Tibial artery (tissue), 4 donors: ENCODE measurements at regions not wholly inside any gene's neighbourhood (a gene's known extent, or its start where the extent isn't known, plus 50 kb on each side); places are given as distances from the start of the nearest gene placed in this dataset.

Experiments
- DNase-seq, 2 donors: peaks; one replicate each; pipeline ENCODE4 v3.0.0-alpha.2; 2019
- H3K27ac ChIP-seq, 2 donors: fragments of 200-600 bp; sonication (generic) in 1 of 2; 1 replicate in 1 of 2; 2 replicates in 1 of 2; pipeline ENCODE4 v1.5.1; 2018 to 2019; ENCODE audit warnings: mild to moderate bottlenecking in 1 of 2
- H3K27me3 ChIP-seq, 2 donors: fragments of 200-600 bp; sonication (generic) in 1 of 2; one replicate each; pipeline versions ENCODE4 v1.5.1 to v1.6.0; 2016 to 2019
- H3K36me3 ChIP-seq, 3 donors: fragments of 200-600 bp; sonication (generic) in 2 of 3; one replicate each; pipeline ENCODE4 v1.5.1; 2016 to 2019; ENCODE audit warnings: mild to moderate bottlenecking in 2 of 3
- H3K4me1 ChIP-seq, 4 donors: fragments of 200-600 bp; sonication (generic) in 2 of 4; 1 replicate in 3 of 4; 2 replicates in 1 of 4; pipeline ENCODE4 v1.5.1; 2016 to 2019
- H3K4me3 ChIP-seq, 2 donors: fragments of 200-600 bp; sonication (generic) in 1 of 2; 1 replicate in 1 of 2; 2 replicates in 1 of 2; pipeline ENCODE4 v1.5.1; 2018 to 2019; ENCODE audit warnings: mild to moderate bottlenecking in 2 of 2
- H3K9me3 ChIP-seq, 3 donors: fragments of 200-600 bp; sonication (generic) in 1 of 3; one replicate each; pipeline ENCODE4 v1.5.1; 2016 to 2019
- intact Hi-C: fragments of 100-400 bp; cut with DNase I; formaldehyde crosslinking; loops from one replicate; pipeline ENCODE4 v1.15.0; 2023; ENCODE audit warnings: low total_unique reads
- TF ChIP-seq, protein P1 (sequence below), 2 experiments: fragments of 200-600 bp in 1 of 2; fragments of 450-650 bp in 1 of 2; IDR thresholded peaks; one replicate each; pipeline ENCODE4 v1.5.1; 2017 to 2019; ENCODE audit warnings: antibody characterized with exemption in 2 of 2, mild to moderate bottlenecking in 1 of 2, moderate library complexity in 1 of 2

GRCh38 chr4:123667496-123667895 lies 270.9 kb downstream of the SPRY1 start:
- H3K27ac ChIP-seq = no peak overlapping the region
- TF ChIP-seq, protein P1, sequence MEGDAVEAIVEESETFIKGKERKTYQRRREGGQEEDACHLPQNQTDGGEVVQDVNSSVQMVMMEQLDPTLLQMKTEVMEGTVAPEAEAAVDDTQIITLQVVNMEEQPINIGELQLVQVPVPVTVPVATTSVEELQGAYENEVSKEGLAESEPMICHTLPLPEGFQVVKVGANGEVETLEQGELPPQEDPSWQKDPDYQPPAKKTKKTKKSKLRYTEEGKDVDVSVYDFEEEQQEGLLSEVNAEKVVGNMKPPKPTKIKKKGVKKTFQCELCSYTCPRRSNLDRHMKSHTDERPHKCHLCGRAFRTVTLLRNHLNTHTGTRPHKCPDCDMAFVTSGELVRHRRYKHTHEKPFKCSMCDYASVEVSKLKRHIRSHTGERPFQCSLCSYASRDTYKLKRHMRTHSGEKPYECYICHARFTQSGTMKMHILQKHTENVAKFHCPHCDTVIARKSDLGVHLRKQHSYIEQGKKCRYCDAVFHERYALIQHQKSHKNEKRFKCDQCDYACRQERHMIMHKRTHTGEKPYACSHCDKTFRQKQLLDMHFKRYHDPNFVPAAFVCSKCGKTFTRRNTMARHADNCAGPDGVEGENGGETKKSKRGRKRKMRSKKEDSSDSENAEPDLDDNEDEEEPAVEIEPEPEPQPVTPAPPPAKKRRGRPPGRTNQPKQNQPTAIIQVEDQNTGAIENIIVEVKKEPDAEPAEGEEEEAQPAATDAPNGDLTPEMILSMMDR (IDR thresholded peaks at IDR 0.05) = no peak
- DNase-seq = no peak
- H3K36me3 ChIP-seq = no peaks in the 10 kb centered on the region
- intact Hi-C loops = loop anchor here (10.0 kb wide), 1 partner anchor 543 kb away; no protein-coding TSS in a partner anchor
- no peaks in the 10 kb centered on the region for H3K27me3 ChIP-seq
- H3K4me1 ChIP-seq = no peaks in the 10 kb centered on the region
- no peaks in the 10 kb centered on the region for H3K9me3 ChIP-seq
- no peak overlapping the region for H3K4me3 ChIP-seq

DNA sequence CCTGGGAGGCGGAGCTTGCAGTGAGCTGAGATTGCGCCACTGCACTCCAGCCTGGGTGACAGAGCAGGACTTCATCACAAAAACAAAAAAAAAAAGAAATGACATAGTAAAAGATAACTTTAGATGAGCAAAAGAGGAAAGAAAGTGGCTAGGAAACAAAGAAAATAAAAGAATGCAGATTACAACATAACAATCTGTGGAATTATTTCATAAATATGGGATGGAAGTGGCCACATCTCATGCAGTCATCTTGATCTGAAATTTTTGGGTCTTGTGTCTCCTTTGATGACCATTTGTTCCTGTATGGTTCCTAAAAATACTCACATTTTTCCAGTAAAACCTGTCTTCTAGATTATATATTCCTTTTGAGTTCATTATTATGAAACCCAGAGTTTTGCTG lies 271.4 kb downstream of the SPRY1 start:
- TF ChIP-seq, protein P1 (IDR thresholded peaks at IDR 0.05) = no peak
- no peaks in the 10 kb centered on the region for H3K27me3 ChIP-seq
- H3K27ac ChIP-seq = no peak overlapping the region
- no peaks in the 10 kb centered on the region for H3K9me3 ChIP-seq
- H3K36me3 ChIP-seq = no peaks in the 10 kb centered on the region
- no peaks in the 10 kb centered on the region for H3K4me1 ChIP-seq
- H3K4me3 ChIP-seq = no peak overlapping the region
- intact Hi-C loops = loop anchor here (10.0 kb wide), 1 partner anchor 543 kb away; no protein-coding TSS in a partner anchor
- no peak for DNase-seq

DNA sequence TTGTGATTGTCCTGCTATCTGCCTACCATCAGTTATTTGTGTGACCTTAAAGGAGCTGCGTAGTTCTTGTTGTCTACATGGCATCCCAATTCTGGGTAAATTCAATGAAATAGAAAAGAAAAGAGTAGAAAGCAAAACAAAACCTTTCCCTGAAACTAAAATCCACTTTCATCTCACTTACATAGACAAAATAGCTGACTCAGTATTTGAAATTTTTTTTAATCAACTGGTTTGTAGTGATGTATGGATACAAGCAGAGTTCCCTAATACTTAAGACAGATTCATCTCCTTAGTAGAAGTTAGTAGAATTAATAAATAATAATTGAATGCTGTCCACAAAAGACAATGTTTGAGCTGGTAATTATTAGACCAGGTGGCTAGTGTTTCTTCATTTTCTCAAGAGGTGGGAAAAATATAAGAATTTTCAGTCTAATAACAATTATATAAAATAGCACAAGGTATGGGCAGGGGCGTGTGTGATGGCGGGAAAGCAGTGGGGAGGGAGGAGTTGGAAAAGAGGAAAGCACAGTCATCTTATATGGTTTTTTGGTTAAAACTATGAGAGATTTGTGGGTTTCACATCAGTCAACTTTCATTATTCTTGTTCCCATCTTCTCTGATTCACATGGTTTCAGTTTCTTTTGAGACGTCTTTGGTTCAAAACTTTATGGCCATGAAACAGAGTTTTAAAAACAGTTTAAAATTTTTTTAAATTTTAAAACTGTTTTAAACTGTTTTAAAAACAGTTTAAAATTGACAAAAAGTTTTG lies 275.2 kb downstream of the SPRY1 start:
- intact Hi-C loops = no loop called here

DNA sequence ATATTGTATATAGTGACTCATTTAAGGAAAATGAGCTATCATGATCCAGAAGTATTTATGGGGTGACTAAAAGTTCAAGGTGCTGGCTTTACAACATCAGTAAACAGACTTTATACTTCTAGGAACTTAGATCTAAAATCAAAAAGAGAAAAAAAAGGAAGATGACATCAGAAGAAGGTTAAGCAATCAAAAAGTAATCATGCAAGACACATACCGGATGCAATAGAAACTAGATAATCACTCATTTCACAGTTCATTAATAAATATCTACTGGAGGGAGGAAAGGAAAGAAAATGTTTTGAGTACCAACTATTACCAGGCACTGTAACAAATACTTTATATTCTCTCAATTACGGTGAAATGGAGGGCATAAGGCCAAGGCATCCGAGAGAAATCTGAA lies 276.4 kb downstream of the SPRY1 start:
- no peak for DNase-seq
- H3K27ac ChIP-seq = no peak overlapping the region
- intact Hi-C loops = no loop called here

More for the DNA sequence above, 275.2 kb downstream of the SPRY1 start:
- DNase-seq = no peak
- Histone ChIP-seq H3K36me3 (no peaks in the 10 kb centered on the region), H3K4me1 (peaks cover 0 to 22% (median 0%) of the 10 kb centered on the region in 4 donors), H3K4me3 (no peak overlapping the region), H3K9me3 (no peaks in the 10 kb centered on the region), H3K27ac (no peak overlapping the region), H3K27me3 (no peaks in the 10 kb centered on the region)
- TF ChIP-seq, protein P1 (IDR thresholded peaks at IDR 0.05) = no peak

DNA sequence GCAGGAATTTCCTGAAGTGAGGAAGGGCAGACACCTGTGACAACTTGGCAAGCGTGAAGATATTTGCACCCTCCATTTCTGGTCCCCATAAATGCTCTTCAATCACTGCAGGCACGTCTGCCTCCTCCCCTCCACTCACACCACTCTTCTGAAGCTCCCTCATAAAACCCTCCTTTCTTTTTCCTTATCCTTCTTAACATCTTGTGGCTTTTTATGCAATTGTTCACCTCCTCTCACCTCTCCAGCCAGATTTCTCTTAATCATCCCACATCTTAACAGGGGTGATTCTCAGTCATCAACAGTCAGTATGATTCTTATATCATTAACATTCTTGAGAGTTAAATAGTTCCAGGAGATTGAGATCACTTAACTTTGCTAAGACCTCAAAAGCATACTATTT lies 277.4 kb downstream of the SPRY1 start:
- no peak overlapping the region for H3K27ac ChIP-seq
- H3K9me3 ChIP-seq = no peaks in the 10 kb centered on the region
- peaks cover 0 to 26% (median 0%) of the 10 kb centered on the region in 4 donors for H3K4me1 ChIP-seq
- H3K27me3 ChIP-seq = no peaks in the 10 kb centered on the region
- DNase-seq = no peak
- H3K4me3 ChIP-seq = no peak overlapping the region
- no peaks in the 10 kb centered on the region for H3K36me3 ChIP-seq
- intact Hi-C loops = no loop called here
- TF ChIP-seq, protein P1 (IDR thresholded peaks at IDR 0.05) = no peak

More for the DNA sequence above, 276.4 kb downstream of the SPRY1 start:
- Histone ChIP-seq H3K9me3 (no peaks in the 10 kb centered on the region), H3K36me3 (no peaks in the 10 kb centered on the region), H3K4me3 (no peak overlapping the region), H3K4me1 (peaks cover 0 to 26% (median 0%) of the 10 kb centered on the region in 4 donors), H3K27me3 (no peaks in the 10 kb centered on the region)
- TF ChIP-seq, protein P1 (IDR thresholded peaks at IDR 0.05) = no peak
